ENCODE measurements at regions not wholly inside any gene's neighbourhood (a gene's known extent, or its start where the extent isn't known, plus 50 kb on each side); places are given as distances from the start of the nearest gene placed in this dataset.

- TF ChIP-seq RCOR1 (IDR thresholded peaks at IDR 0.05; ENCODE audit: borderline replicate concordance in 1 of 2, low read depth in 2 of 2, low read length in 2 of 2) = no peak
Observed at GRCh38 chr12:61871485-61871810, 388.8 kb upstream of the USP15 start (continued).

- FAIRE-seq = no peak
- in situ Hi-C loops (cut with MboI) = no loop called here
Observed at GRCh38 chr12:61879229-61879628, 381.0 kb upstream of the USP15 start.

DNA sequence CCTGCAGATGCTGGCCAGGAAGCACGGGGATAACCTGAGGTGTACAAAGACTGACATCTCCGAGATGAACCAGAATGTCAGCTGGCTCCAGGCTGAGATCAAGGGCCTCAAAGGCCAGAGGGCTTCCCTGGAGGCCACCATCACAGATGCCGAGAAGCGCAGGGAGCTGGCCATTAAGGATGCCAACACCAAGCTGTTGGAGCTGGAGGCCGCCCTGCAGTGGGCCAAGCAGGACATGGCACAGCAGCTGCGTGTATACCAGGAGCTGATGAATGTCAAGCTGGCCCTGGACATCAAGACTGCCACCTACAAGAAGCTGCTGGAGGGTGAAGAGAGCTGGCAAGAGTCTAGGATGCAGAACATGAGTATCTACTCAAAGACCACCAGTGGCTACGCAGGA, 380.0 kb upstream of the USP15 start:
- WGBS (ENCODE audit: insufficient coverage, low coverage, missing lambda C conversion rate) = 0% methylated on average over 7 of the region's 7 CpGs

More at GRCh38 chr12:61879229-61879628, 381.0 kb upstream of the USP15 start:
- no peak overlapping the region for H3K4me3 ChIP-seq
- H3K36me3 ChIP-seq (ENCODE audit: control insufficient read depth, insufficient read depth, low read length) = no peaks in the 10 kb centered on the region
- no peak overlapping the region for H3K27ac ChIP-seq (ENCODE audit: extremely low read depth, low read depth, low read length)
- H3K4me1 ChIP-seq (replicated peaks in 1 of 2; ENCODE audit: control insufficient read depth in 2 of 2, insufficient read depth in 2 of 2, low read length in 2 of 2) = no peaks in the 10 kb centered on the region
- BruUV-seq (replicated peaks) = no TSS peak
- ChIA-PET CTCF (ENCODE audit: low intra/inter-chr PET ratio) (no interaction called here), POLR2A (no interaction called here)
- H3K79me2 ChIP-seq (ENCODE audit: control insufficient read depth, insufficient read depth, low read length) = no peaks in the 10 kb centered on the region
- no peak for ATAC-seq
- H3K4me2 ChIP-seq (ENCODE audit: insufficient read depth, low read length) = no peak overlapping the region
- H2AFZ ChIP-seq (ENCODE audit: low read depth, low read length) = no peak overlapping the region
- H4K20me1 ChIP-seq (replicated peaks; ENCODE audit: control insufficient read depth, insufficient read depth, low read length) = no peaks in the 10 kb centered on the region
- TF ChIP-seq ZNF121 (CRISPR knock-in tag; conservative IDR thresholded peaks at IDR 0.05) (no peak), HDAC8 (tag; IDR thresholded peaks at IDR 0.05) (no peak), ZSCAN29 (IDR thresholded peaks at IDR 0.05) (no peak)
- WGBS (ENCODE audit: insufficient coverage, low coverage, missing lambda C conversion rate) = 0% methylated on average over 9 of the region's 9 CpGs
- intact Hi-C loops (cut with micrococcal nuclease) = no loop called here
- no peak for DNase-seq (ENCODE audit: extremely low read depth in 1 of 4, low spot score in 3 of 4)
- H3K27me3 ChIP-seq (ENCODE audit: control insufficient read depth in 2 of 2, insufficient read depth in 2 of 2, low read length in 2 of 2) = no peaks in the 10 kb centered on the region
- no peaks in the 10 kb centered on the region for H3K9me3 ChIP-seq (replicated peaks; ENCODE audit: control insufficient read depth, insufficient read depth, low read depth, low read length)
- no peak overlapping the region for H3K9ac ChIP-seq (ENCODE audit: insufficient read depth in 1 of 2, low read depth in 2 of 2, low read length in 2 of 2)
- no peaks in the 10 kb centered on the region for H3K9me1 ChIP-seq (ENCODE audit: control insufficient read depth, insufficient read depth, low read length)

More for the DNA sequence above, 380.0 kb upstream of the USP15 start:
- Histone ChIP-seq H3K27me3 (ENCODE audit: control insufficient read depth in 2 of 2, insufficient read depth in 2 of 2, low read length in 2 of 2) (no peaks in the 10 kb centered on the region), H3K9me3 (replicated peaks; ENCODE audit: control insufficient read depth, insufficient read depth, low read depth, low read length) (no peaks in the 10 kb centered on the region), H3K9me1 (ENCODE audit: control insufficient read depth, insufficient read depth, low read length) (no peaks in the 10 kb centered on the region), H3K27ac (ENCODE audit: extremely low read depth, low read depth, low read length) (no peak overlapping the region), H3K9ac (ENCODE audit: insufficient read depth in 1 of 2, low read depth in 2 of 2, low read length in 2 of 2) (no peak overlapping the region), H4K20me1 (replicated peaks; ENCODE audit: control insufficient read depth, insufficient read depth, low read length) (no peaks in the 10 kb centered on the region), H3K4me3 (no peak overlapping the region), H3K4me1 (replicated peaks in 1 of 2; ENCODE audit: control insufficient read depth in 2 of 2, insufficient read depth in 2 of 2, low read length in 2 of 2) (no peaks in the 10 kb centered on the region), H3K36me3 (ENCODE audit: control insufficient read depth, insufficient read depth, low read length) (no peaks in the 10 kb centered on the region), H3K79me2 (ENCODE audit: control insufficient read depth, insufficient read depth, low read length) (no peaks in the 10 kb centered on the region), H2AFZ (ENCODE audit: low read depth, low read length) (no peak overlapping the region), H3K4me2 (ENCODE audit: insufficient read depth, low read length) (no peak overlapping the region)
- CTCF ChIA-PET (ENCODE audit: low intra/inter-chr PET ratio) = no interaction called here
- in situ Hi-C loops (cut with MboI) (no loop called here), intact Hi-C loops (cut with micrococcal nuclease) (no loop called here)
- POLR2A ChIA-PET = no interaction called here
- FAIRE-seq (no peak), DNase-seq (ENCODE audit: extremely low read depth in 1 of 4, low spot score in 3 of 4) (no peak), ATAC-seq (no peak)
- BruUV-seq (replicated peaks) = no TSS peak
- TF ChIP-seq HCFC1 (IDR thresholded peaks at IDR 0.05; ENCODE audit: low read depth, low read length) = no peak

Data from K562 (cell line).